SK-N-SH (cell line): ENCODE measurements at regions not wholly inside any gene's neighbourhood (a gene's known extent, or its start where the extent isn't known, plus 50 kb on each side); places are given as distances from the start of the nearest gene placed in this dataset.

ENCODE experiments used
- CTCF ChIA-PET: fragments of 300-600, 350-600 bp; formaldehyde crosslinking; extraction: SDS; loops from one replicate; lab custom pipeline; 2021; lab: Yijun Ruan, JAX
- POLR2A ChIA-PET: fragments of 350-600 bp; sonication (Branson Sonifier 250); formaldehyde crosslinking; extraction: SDS; loops from one replicate; lab custom pipeline; 2020; ENCODE audit warnings: antibody characterized with exemption, inconsistent platforms; lab: Yijun Ruan, JAX
- DNase-seq: peaks from one replicate; pipeline ENCODE4 v3.0.0; 2012
- H2AFZ ChIP-seq: fragments of 200-600 bp; sonication (generic); 2 replicates; pipeline ENCODE4 v1.8.1; 2016; ENCODE audit warnings: antibody characterized with exemption, mild to moderate bottlenecking, low read depth
- H3F3A ChIP-seq: fragments of 200-600 bp; sonication (generic); replicated peaks from 2 replicates; pipeline ENCODE3; 2016; ENCODE audit warnings: antibody characterized with exemption, mild to moderate bottlenecking; ENCODE audit not compliant: insufficient read depth
- H3K27ac ChIP-seq, 2 experiments: fragments of 200-500 bp in 1 of 2; fragments of 200-600 bp in 1 of 2; sonication (Bioruptor generic) in 1 of 2; sonication (generic), shearing (Covaris generic) in 1 of 2; 2 replicates each; pipeline versions ENCODE4 v1.5.1 to v1.6.1; 2014 to 2016; ENCODE audit warnings: low read depth in 2 of 2, inconsistent platforms in 1 of 2, low read length in 1 of 2, mild to moderate bottlenecking in 1 of 2, mixed read lengths in 1 of 2
- H3K27me3 ChIP-seq: fragments of 200-600 bp; sonication (generic), shearing (Covaris generic); 2 replicates; pipeline ENCODE4 v1.6.1; 2016; ENCODE audit warnings: mixed run types; ENCODE audit not compliant: insufficient read depth
- H3K36me3 ChIP-seq, 2 experiments: fragments of 200-500 bp in 1 of 2; fragments of 200-600 bp in 1 of 2; sonication (Bioruptor generic) in 1 of 2; sonication (generic) in 1 of 2; replicated peaks in 1 of 2; 2 replicates each; pipeline versions ENCODE3 to v1.5.1; 2014 to 2016; ENCODE audit warnings: low read length in 1 of 2, mild to moderate bottlenecking in 1 of 2; ENCODE audit not compliant: insufficient read depth in 2 of 2, control insufficient read depth in 1 of 2
- H3K4me1 ChIP-seq, 2 experiments: fragments of 200-500 bp in 1 of 2; fragments of 200-600 bp in 1 of 2; sonication (Bioruptor generic) in 1 of 2; sonication (generic), shearing (Covaris generic) in 1 of 2; 2 replicates each; pipeline versions ENCODE4 v1.5.1 to v1.6.1; 2014 to 2016; ENCODE audit warnings: low read depth in 1 of 2, low read length in 1 of 2, mixed run types in 1 of 2; ENCODE audit not compliant: insufficient read depth in 2 of 2, control insufficient read depth in 1 of 2
- H3K4me2 ChIP-seq: fragments of 200-600 bp; sonication (generic), shearing (Covaris generic); 2 replicates; pipeline ENCODE4 v1.6.1; 2017; ENCODE audit warnings: mixed run types
- H3K4me3 ChIP-seq, 2 experiments: fragments of 200-500 bp in 1 of 2; fragments of 200-600 bp in 1 of 2; sonication (Bioruptor generic) in 1 of 2; sonication (generic), shearing (Covaris generic) in 1 of 2; 2 replicates each; pipeline versions ENCODE4 v1.5.1 to v1.8.1; 2014 to 2016; ENCODE audit warnings: low read depth in 2 of 2, inconsistent platforms in 1 of 2, low read length in 1 of 2, mild to moderate bottlenecking in 1 of 2, mixed read lengths in 1 of 2, moderate library complexity in 1 of 2
- H3K79me2 ChIP-seq: fragments of 200-600 bp; sonication (generic); 2 replicates; pipeline ENCODE4 v1.8.1; 2017; ENCODE audit warnings: mild to moderate bottlenecking; ENCODE audit not compliant: insufficient read depth
- H3K9ac ChIP-seq: fragments of 200-600 bp; sonication (generic); 2 replicates; pipeline ENCODE4 v1.6.1; 2017; ENCODE audit warnings: mixed run types
- H3K9me2 ChIP-seq: fragments of 200-600 bp; sonication (generic); 2 replicates; pipeline ENCODE4 v1.6.1; 2017; ENCODE audit warnings: mixed run types
- H3K9me3 ChIP-seq: fragments of 200-600 bp; sonication (generic); 2 replicates; pipeline ENCODE4 v1.6.1; 2017; ENCODE audit warnings: mixed run types, mild to moderate bottlenecking, moderate library complexity
- H4K20me1 ChIP-seq: fragments of 200-600 bp; sonication (generic); 2 replicates; pipeline ENCODE4 v1.6.1; 2017; ENCODE audit warnings: mild to moderate bottlenecking, mixed run types; ENCODE audit not compliant: insufficient read depth
- CTCF ChIP-seq: fragments of 200-600 bp; sonication (generic); IDR thresholded peaks from 2 replicates; pipeline ENCODE4 v1.6.1; 2017; ENCODE audit warnings: antibody characterized with exemption, mild to moderate bottlenecking, moderate library complexity
- EP300 ChIP-seq, 2 experiments: IDR thresholded peaks; 2 replicates each; pipeline versions ENCODE4 v1.4.0 to v1.6.1; 2012; ENCODE audit warnings: borderline replicate concordance in 1 of 2, low read depth in 1 of 2, low read length in 1 of 2
- EZH2phosphoT487 ChIP-seq: fragments of 200-600 bp; sonication (generic); IDR thresholded peaks from 2 replicates; pipeline ENCODE4 v1.6.1; 2017; ENCODE audit warnings: low read depth, mixed run types, mild to moderate bottlenecking, antibody characterized with exemption, moderate library complexity, borderline replicate concordance
- FOXJ3 ChIP-seq: sonication (generic); formaldehyde crosslinking; IDR thresholded peaks from 2 replicates; pipeline ENCODE4 v1.5.1; 2020; ENCODE audit warnings: mild to moderate bottlenecking, missing genetic modification reagents
- FOXM1 ChIP-seq: IDR thresholded peaks from 2 replicates; pipeline ENCODE4 v1.4.0; 2012; ENCODE audit warnings: low read depth, mild to moderate bottlenecking
- GABPA ChIP-seq: IDR thresholded peaks from 2 replicates; pipeline ENCODE4 v1.4.0; 2012; ENCODE audit warnings: low read depth, mild to moderate bottlenecking
- JUND ChIP-seq: IDR thresholded peaks from 2 replicates; pipeline ENCODE4 v1.4.0; 2012
- NRF1 ChIP-seq: IDR thresholded peaks from 2 replicates; pipeline ENCODE4 v1.6.1; 2012; ENCODE audit warnings: low read depth, mild to moderate bottlenecking, low read length
- RCOR1 ChIP-seq: fragments of 150-350 bp; IDR thresholded peaks from 2 replicates; pipeline ENCODE4 v1.6.1; 2017; ENCODE audit warnings: antibody characterized with exemption, low read length
- SIN3A ChIP-seq: IDR thresholded peaks from 2 replicates; pipeline ENCODE4 v1.6.1; 2012; ENCODE audit warnings: low read depth, mild to moderate bottlenecking, low read length, moderate library complexity, borderline replicate concordance
- SMC3 ChIP-seq: IDR thresholded peaks from 2 replicates; pipeline ENCODE4 v1.6.1; 2012; ENCODE audit warnings: low read depth, low read length, improper control_type of control experiment
- TCF12 ChIP-seq: IDR thresholded peaks from 2 replicates; pipeline ENCODE4 v1.4.0; 2012
- ZBTB33 ChIP-seq: IDR thresholded peaks from 2 replicates; pipeline ENCODE4 v1.4.0; 2012; ENCODE audit warnings: low read depth, borderline replicate concordance
- TF ChIP-seq, protein P1 (sequence below): IDR thresholded peaks from 2 replicates; pipeline ENCODE4; 2012
- TF ChIP-seq, protein P2 (sequence below): fragments of 150-350 bp; IDR thresholded peaks from 2 replicates; pipeline ENCODE4 v1.6.1; 2017; ENCODE audit warnings: antibody characterized with exemption, low read length, low read depth, borderline replicate concordance
- TF ChIP-seq, protein P3 (sequence below): IDR thresholded peaks from 2 replicates; pipeline ENCODE4 v1.6.1; 2012; ENCODE audit warnings: mild to moderate bottlenecking, low read depth, low read length, moderate library complexity

DNA sequence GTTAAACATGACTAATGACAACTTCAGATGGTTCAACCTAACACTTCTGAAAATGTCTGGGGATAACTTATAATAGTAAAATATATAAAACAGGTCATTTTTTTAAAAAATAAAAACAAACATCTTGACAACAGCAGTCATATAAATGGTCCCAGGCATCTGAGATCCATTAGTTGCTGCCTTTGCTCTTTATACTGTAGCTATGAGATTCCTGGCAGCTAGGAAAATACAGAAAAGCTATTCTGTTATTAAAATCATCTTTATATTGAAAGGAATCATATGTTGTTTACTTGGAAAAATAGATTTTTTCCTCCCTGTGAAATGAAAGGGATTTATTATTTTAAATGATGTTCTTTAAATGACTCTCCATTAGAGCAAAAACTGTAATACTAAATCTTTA lies 55.7 kb upstream of the DEUP1 start:
- TF ChIP-seq CTCF (no peak), TCF12 (no peak), EP300 (IDR thresholded peaks at IDR 0.05; ENCODE audit: borderline replicate concordance in 1 of 2, low read depth in 1 of 2, low read length in 1 of 2) (no peak), NRF1 (no peak), JUND (no peak), FOXJ3 (CRISPR knock-in tag) (no peak), FOXM1 (no peak), EZH2phosphoT487 (no peak), ZBTB33 (no peak), GABPA (no peak), SIN3A (no peak), SMC3 (no peak), RCOR1 (no peak)
- TF ChIP-seq, protein P1, sequence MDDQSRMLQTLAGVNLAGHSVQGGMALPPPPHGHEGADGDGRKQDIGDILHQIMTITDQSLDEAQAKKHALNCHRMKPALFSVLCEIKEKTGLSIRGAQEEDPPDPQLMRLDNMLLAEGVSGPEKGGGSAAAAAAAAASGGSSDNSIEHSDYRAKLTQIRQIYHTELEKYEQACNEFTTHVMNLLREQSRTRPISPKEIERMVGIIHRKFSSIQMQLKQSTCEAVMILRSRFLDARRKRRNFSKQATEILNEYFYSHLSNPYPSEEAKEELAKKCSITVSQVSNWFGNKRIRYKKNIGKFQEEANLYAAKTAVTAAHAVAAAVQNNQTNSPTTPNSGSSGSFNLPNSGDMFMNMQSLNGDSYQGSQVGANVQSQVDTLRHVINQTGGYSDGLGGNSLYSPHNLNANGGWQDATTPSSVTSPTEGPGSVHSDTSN = no peak
- TF ChIP-seq, protein P2, sequence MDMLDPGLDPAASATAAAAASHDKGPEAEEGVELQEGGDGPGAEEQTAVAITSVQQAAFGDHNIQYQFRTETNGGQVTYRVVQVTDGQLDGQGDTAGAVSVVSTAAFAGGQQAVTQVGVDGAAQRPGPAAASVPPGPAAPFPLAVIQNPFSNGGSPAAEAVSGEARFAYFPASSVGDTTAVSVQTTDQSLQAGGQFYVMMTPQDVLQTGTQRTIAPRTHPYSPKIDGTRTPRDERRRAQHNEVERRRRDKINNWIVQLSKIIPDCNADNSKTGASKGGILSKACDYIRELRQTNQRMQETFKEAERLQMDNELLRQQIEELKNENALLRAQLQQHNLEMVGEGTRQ = no peak
- TF ChIP-seq, protein P3, sequence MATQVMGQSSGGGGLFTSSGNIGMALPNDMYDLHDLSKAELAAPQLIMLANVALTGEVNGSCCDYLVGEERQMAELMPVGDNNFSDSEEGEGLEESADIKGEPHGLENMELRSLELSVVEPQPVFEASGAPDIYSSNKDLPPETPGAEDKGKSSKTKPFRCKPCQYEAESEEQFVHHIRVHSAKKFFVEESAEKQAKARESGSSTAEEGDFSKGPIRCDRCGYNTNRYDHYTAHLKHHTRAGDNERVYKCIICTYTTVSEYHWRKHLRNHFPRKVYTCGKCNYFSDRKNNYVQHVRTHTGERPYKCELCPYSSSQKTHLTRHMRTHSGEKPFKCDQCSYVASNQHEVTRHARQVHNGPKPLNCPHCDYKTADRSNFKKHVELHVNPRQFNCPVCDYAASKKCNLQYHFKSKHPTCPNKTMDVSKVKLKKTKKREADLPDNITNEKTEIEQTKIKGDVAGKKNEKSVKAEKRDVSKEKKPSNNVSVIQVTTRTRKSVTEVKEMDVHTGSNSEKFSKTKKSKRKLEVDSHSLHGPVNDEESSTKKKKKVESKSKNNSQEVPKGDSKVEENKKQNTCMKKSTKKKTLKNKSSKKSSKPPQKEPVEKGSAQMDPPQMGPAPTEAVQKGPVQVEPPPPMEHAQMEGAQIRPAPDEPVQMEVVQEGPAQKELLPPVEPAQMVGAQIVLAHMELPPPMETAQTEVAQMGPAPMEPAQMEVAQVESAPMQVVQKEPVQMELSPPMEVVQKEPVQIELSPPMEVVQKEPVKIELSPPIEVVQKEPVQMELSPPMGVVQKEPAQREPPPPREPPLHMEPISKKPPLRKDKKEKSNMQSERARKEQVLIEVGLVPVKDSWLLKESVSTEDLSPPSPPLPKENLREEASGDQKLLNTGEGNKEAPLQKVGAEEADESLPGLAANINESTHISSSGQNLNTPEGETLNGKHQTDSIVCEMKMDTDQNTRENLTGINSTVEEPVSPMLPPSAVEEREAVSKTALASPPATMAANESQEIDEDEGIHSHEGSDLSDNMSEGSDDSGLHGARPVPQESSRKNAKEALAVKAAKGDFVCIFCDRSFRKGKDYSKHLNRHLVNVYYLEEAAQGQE = no peak
- TF ChIP-seq, all 33 proteins: peak for 0
- Histone ChIP-seq H3K9me2 (no peaks in the 10 kb centered on the region), H3K27me3 (no peaks in the 10 kb centered on the region), H3K9me3 (no peaks in the 10 kb centered on the region), H3K27ac (no peak overlapping the region), H3F3A (no peaks in the 10 kb centered on the region), H3K4me2 (no peak overlapping the region), H2AFZ (no peak overlapping the region), H4K20me1 (no peaks in the 10 kb centered on the region), H3K4me1 (no peaks in the 10 kb centered on the region), H3K4me3 (no peak overlapping the region), H3K9ac (no peak overlapping the region), H3K36me3 (no peaks in the 10 kb centered on the region), H3K79me2 (no peaks in the 10 kb centered on the region)
- no peak for DNase-seq
- POLR2A ChIA-PET = no interaction called here
- CTCF ChIA-PET = interaction anchor here (1.0 kb wide), 1 partner anchor 40 kb away, joined by 3 read pairs; no protein-coding TSS in a partner anchor
